HG03442 (cell line): ENCODE measurements at regions not wholly inside any gene's neighbourhood (a gene's known extent, or its start where the extent isn't known, plus 50 kb on each side); places are given as distances from the start of the nearest gene placed in this dataset.
"Not testable (repeated sequence)": the region's sequence is repeated elsewhere in the genome, so short reads cannot be mapped to it uniquely, and the experiment has no call there.

Experiments used
- ATAC-seq: cut with Tn5 transposase; IDR thresholded peaks from one replicate; pipeline ENCODE4 v1.9.1; 2021; ENCODE audit warnings: mild to moderate bottlenecking, moderate library complexity; ENCODE audit not compliant: unreplicated experiment

- ATAC-seq, result no peak
These were observed 75.0 kb upstream of the XPA start for GRCh38 chr9:97772145-97772544.

- no peak for ATAC-seq
These were observed 76.0 kb upstream of the XPA start for GRCh38 chr9:97773091-97773490.

- ATAC-seq, result no peak
These were observed 76.6 kb upstream of the XPA start for GRCh38 chr9:97773723-97774122.

- ATAC-seq, result no peak
These were observed 77.5 kb upstream of the XPA start for GRCh38 chr9:97774673-97775072.

- ATAC-seq, result not testable (repeated sequence)
These were observed 74.3 kb upstream of the FOXE1 start for GRCh38 chr9:97778740-97779139.

GRCh38 chr9:97779608-97780007, 73.4 kb upstream of the FOXE1 start:
- no peak for ATAC-seq

GRCh38 chr9:97781902-97782301, 71.1 kb upstream of the FOXE1 start:
- ATAC-seq, result no peak

- ATAC-seq, result no peak
These were observed 66.7 kb upstream of the FOXE1 start for GRCh38 chr9:97786341-97786740.

DNA sequence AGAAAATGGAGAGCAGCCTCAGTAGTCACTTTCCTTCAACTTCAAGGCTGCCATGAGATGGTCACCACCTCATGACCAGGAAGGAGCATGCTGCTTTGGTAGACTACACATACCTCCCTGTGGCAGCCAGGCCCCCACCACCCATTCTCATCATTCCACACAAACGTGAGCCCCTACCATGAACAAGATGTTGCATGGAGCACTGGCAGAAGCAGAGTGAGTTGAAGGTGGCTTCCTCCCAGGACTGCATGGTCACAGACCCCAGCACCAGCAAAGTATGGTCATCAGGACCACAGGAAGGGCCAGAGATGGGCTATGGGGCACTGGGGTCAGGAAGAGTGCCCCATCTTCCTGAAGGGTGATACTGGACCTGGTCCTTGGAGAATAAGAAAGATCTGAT, 65.5 kb upstream of the FOXE1 start:
- ATAC-seq, result no peak

DNA sequence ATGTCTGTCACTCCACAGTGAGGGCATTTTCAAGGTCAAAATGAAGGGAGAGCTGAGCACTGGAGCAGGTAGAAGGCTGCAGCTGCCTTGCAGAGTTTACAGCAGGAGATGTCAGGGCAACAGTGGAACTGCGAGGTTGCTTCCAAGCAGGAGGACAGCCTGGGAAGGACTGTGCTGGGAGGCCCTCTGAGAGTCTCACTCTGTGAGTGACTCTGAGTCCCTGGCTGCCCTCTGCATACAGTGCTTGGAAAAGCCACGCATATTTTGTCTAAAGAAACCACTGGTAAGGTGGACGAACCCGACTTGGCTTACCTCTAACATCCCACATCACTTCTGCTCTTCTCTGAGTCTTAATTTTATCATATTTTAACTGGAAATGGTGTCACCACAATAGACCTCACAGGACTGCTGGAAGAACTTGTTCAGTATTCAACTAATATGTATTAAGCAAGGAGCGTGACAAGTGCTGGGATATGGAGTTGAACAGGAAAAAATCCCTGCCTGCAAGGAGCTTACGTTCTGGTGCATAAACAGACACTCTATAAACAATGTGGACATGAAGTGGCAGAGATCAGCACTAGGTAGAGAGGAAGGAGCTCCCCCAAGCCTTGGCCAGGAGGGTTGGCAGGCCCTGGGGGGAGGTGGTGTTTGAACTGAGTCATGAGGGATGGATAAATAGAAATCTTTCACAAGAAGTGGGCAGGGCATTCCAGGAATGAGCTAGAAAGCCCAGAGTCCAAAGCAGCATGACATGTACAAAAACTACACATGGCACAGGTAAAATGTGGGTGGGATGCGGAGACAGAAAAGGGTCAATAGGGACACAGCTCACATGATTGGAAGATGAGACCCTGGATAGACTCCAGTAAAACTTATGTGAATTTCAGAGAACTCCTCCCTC, 64.0 kb upstream of the FOXE1 start:
- no peak for ATAC-seq

DNA sequence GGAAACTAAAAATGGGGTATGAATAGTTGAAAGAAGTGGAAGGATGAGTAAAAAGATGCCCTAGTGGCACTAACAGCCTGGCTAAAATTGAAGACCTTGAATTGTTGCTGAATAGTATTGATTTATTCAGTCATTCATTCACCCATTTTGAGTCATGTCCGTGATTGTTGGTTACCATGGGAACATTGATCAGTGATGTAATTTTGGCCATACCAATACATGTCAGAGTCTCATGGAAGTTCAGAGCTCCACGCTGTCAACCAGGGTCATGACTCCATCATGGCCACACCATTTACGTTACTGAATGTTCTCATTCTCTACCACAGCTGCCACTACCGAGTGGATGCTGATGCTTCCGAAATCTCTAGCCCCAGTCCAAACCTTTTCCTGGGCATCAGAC, 62.5 kb upstream of the FOXE1 start:
- ATAC-seq, result no peak

DNA sequence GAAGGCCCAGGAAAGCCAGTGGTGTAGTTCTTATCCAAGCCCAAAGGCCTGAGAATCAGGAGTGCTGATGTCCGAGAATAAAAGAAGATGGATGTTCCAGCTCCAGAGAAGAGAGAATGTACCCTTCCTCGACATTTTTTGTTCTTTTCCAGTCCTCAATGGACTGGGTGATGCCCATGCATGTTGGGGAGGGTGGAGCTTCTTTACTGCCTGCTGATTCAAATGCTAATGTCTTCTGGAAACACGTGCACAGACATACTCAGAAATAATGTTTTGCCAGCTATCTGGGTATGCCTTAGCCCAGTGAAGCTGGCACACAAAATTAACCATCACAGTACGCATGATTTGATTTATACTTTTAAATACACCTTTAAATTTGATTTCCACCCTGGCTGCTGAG, 61.5 kb upstream of the FOXE1 start:
- no peak for ATAC-seq

DNA sequence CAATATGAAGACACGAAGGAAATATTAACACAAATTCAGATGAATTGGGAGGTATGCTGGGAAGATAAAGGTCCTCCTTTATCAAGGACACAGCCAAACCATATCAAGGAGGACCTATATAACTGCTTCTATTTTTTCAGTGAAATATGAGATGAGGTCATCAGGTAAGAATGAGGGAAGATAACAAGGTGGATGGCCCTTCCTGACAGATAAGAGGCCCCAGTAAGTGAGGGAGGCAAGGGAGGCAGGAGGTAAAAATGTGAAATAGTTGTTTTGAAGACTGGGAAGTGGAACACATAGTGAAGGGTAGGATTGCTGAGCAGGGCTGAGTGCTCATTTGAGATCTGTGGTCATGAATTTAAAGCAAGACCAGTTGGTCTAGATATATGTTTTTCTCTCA, 60.0 kb upstream of the FOXE1 start:
- ATAC-seq, result no peak

- ATAC-seq, result no peak
These were observed 58.4 kb upstream of the FOXE1 start for GRCh38 chr9:97794666-97795065.

DNA sequence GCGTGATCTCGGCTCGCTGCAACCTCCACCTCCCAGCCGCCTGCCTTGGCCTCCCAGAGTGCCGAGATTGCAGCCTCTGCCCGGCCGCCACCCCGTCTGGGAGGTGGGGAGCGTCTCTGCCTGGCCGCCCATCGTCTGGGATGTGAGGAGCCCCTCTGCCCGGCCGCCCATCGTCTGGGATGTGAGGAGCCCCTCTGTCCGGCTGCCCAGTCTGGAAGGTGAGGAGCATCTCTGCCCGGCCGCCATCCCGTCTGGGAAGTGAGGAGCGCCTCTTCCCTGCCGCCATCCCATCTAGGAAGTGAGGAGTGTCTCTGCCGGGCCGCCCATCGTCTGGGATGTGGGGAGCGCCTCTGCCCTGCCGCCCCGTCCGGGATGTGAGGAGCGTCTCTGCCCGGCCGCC, 56.9 kb upstream of the FOXE1 start:
- ATAC-seq, result not testable (repeated sequence)

GRCh38 chr9:97801180-97801579, 51.8 kb upstream of the FOXE1 start:
- ATAC-seq, result no peak

GRCh38 chr9:97802276-97802675, 50.8 kb upstream of the FOXE1 start:
- ATAC-seq, result no peak

GRCh38 chr9:97803167-97804058, 49.6 kb upstream of the FOXE1 start:
- peak; percentile 82 for ATAC-seq
